WTC11 (cell line): ENCODE measurements at regions not wholly inside any gene's neighbourhood (a gene's known extent, or its start where the extent isn't known, plus 50 kb on each side); places are given as distances from the start of the nearest gene placed in this dataset.

Experiments
- CREM ChIP-seq: sonication (generic); formaldehyde crosslinking; IDR thresholded peaks from 2 replicates; pipeline ENCODE4 v1.8.1; 2022; ENCODE audit warnings: mild to moderate bottlenecking, missing genetic modification reagents, moderate library complexity
- CTCF ChIP-seq: fragments of 200-600 bp; IDR thresholded peaks from 2 replicates; pipeline ENCODE4 v1.8.0; 2022; ENCODE audit warnings: antibody characterized with exemption
- EMX1 ChIP-seq: fragments of 250-450 bp; sonication (Bioruptor Pico); IDR thresholded peaks from 2 replicates; pipeline ENCODE4 v1.8.0; 2021; ENCODE audit warnings: mild to moderate bottlenecking
- FOXP1 ChIP-seq: sonication (generic); formaldehyde crosslinking; IDR thresholded peaks from 2 replicates; pipeline ENCODE4 v1.8.0; 2022; ENCODE audit warnings: missing genetic modification reagents, mild to moderate bottlenecking, moderate library complexity, borderline replicate concordance
- IRF2 ChIP-seq: sonication (generic); formaldehyde crosslinking; IDR thresholded peaks from 2 replicates; pipeline ENCODE4 v1.8.0; 2022; ENCODE audit warnings: low read depth, missing genetic modification reagents, borderline replicate concordance
- MAX ChIP-seq: sonication (generic); formaldehyde crosslinking; IDR thresholded peaks from 2 replicates; pipeline ENCODE4 v1.8.0; 2022; ENCODE audit warnings: mild to moderate bottlenecking, missing genetic modification reagents
- NR1H2 ChIP-seq: sonication (generic); formaldehyde crosslinking; IDR thresholded peaks from 2 replicates; pipeline ENCODE4 v1.9.0; 2021; ENCODE audit warnings: mild to moderate bottlenecking, moderate library complexity, missing genetic modification reagents
- SMAD4 ChIP-seq: sonication (generic); formaldehyde crosslinking; IDR thresholded peaks from 2 replicates; pipeline ENCODE4 v1.8.0; 2022; ENCODE audit warnings: mild to moderate bottlenecking, missing genetic modification reagents
- USF2 ChIP-seq: sonication (generic); formaldehyde crosslinking; IDR thresholded peaks from 2 replicates; pipeline ENCODE4 v1.8.1; 2023; ENCODE audit warnings: mild to moderate bottlenecking, missing genetic modification reagents, moderate library complexity
- ZNF317 ChIP-seq: sonication (generic); formaldehyde crosslinking; IDR thresholded peaks from 2 replicates; pipeline ENCODE4 v1.8.1; 2023; ENCODE audit warnings: low read depth, mild to moderate bottlenecking, moderate library complexity, missing genetic modification reagents, borderline replicate concordance
- ZNF512 ChIP-seq: sonication (generic); formaldehyde crosslinking; IDR thresholded peaks from 2 replicates; pipeline ENCODE4 v1.8.1; 2022; ENCODE audit warnings: missing genetic modification reagents, borderline replicate concordance

GRCh38 chr9:82612942-82613341, 450.0 kb downstream of the RASEF start:
- TF ChIP-seq CTCF = no peak
- no peak for TF ChIP-seq USF2 (CRISPR knock-in tag)
- TF ChIP-seq EMX1 = no peak
- TF ChIP-seq CREM (CRISPR knock-in tag) = no peak
- TF ChIP-seq FOXP1 (CRISPR knock-in tag) = no peak
- TF ChIP-seq ZNF512 (CRISPR knock-in tag) = no peak
- TF ChIP-seq IRF2 (CRISPR knock-in tag) = no peak
- TF ChIP-seq MAX (CRISPR knock-in tag) = no peak
- TF ChIP-seq SMAD4 (CRISPR knock-in tag) = no peak
- no peak for TF ChIP-seq NR1H2
- TF ChIP-seq ZNF317 (CRISPR knock-in tag) = no peak
